NCI-H2081 treated with DMSO at 0.1 percent for 48 hours (cell line): ENCODE measurements at regions not wholly inside any gene's neighbourhood (a gene's known extent, or its start where the extent isn't known, plus 50 kb on each side); places are given as distances from the start of the nearest gene placed in this dataset.
"Not testable (repeated sequence)": the region's sequence is repeated elsewhere in the genome, so short reads cannot be mapped to it uniquely, and the experiment has no call there.

ENCODE experiments used
- DNase-seq: peaks from one replicate; lab custom pipeline; 2025; lab: John Stamatoyannopoulos, UW

- no peak for DNase-seq
Measured at GRCh38 chr4:33071535-33071934, 2351.4 kb downstream of the PCDH7 start.

- no peak for DNase-seq
Measured at GRCh38 chr4:33072298-33073089, 2352.3 kb downstream of the PCDH7 start.

DNA sequence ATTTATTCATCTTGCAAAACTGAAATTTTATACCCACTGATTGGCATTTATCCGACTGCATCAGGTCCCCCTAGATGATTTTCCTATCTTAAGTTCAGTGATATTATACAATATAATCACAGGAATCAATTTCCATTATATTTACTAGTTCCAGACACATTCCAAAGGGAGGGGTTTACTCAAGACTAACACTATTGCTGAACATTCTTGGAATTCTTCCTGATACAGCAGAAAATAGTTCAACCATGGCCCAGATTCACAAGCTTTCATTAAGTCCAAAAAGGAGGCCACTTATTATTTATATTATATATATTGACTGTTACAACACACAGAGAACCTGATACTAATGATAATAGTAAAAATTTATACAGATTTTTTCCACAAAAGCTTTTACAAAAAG is 2353.6 kb downstream of the PCDH7 start:
- no peak for DNase-seq

DNA sequence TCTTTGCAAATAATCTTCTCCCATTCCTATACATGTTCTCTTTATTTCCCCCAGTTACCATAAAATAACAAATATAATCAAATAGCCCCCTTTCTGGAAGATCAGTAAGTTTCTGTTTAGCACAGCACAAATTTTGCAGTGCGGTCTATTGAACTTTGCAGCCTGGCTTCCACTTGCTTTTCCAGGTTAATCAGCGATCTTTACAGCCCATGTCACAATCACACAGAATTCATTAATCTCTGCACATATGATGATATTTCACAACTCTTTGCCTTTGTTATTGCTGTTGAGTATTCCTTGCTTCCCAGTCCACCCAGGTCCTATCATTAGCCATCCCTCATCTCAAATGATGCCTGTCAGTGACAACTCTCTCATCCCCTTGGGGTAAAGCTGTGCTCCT is 2358.0 kb downstream of the PCDH7 start:
- DNase-seq, result no peak

GRCh38 chr4:33080275-33080674 is 2360.1 kb downstream of the PCDH7 start:
- DNase-seq, result no peak

DNA sequence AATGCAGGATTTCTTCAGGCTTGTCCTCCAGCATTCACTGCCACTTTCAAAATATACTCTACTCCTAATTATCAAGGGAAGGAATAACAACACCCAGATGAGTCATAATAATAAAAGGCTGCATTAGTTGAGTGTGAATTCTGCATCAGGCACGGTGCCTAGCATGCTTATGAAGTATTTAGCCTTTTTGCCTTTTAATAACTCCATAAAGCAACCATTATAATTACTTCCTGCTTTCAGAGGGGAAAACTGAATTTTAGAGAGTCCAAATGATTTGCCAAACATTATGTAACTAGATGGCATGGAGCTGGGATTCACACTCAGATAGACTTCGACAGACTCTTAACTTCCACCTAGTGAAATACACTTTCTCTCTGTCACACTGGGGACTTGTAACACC is 2365.5 kb downstream of the PCDH7 start:
- no peak for DNase-seq

- no peak for DNase-seq
Measured at GRCh38 chr4:33086331-33086925, 2366.3 kb downstream of the PCDH7 start.

DNA sequence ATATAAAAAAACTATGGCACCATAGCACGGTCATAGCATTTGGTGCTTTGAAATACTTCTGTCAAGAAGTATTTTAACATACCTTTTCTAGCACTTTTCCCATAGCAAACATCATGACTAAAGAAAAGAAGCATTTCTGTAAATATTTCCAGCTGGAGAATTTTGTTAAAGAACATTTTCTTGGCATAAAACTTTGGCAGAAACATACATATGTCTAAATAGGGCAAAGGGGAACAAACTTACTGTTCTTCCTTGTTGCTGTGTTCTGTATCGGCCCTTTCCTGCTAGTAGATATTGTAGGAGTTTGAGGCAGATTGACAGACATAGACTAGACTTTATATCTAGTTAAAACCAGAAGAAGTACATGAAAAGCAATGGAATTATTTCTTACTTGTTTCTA is 2368.5 kb downstream of the PCDH7 start:
- DNase-seq, result no peak

- no peak for DNase-seq
Measured at GRCh38 chr4:33090910-33091309, 2370.7 kb downstream of the PCDH7 start.

GRCh38 chr4:33091961-33092360 is 2371.8 kb downstream of the PCDH7 start:
- no peak for DNase-seq

DNA sequence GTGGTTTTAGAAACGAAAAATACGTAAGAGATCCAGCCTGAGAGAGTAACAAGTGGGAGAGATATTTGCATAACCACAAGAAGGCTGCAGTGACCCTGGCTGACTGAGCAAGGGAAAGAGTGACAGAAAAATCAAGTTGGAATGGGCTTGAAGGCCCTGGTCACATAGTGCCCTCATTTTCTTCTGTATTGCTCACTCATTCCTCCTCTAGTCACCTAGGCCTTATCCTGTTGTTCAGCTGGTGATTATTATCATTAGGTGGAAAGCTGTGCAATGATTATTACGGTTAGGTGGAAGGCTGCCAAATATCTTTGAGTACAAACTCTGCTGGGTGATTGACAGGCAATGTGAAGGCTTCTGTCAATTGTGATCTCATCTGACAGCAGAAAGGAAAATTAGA is 2384.1 kb downstream of the PCDH7 start:
- no peak for DNase-seq

DNA sequence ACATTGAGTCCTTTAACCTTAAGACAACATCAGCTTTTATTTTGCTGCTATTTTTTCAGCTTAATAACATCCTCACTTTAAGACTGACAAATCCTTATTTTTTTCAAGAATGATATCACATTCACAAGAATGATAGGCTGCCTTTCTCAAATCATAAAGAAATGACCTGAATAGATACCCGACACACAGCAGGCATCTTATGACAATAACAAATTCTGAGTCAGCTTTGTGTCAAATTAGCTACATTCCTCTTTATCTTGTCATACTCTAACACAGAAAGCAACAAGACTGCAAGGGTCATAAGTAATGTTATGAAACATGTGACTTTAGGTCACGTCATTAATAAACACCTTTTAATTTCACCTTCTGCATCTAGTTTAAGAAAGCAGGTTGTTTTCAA is 2387.6 kb downstream of the PCDH7 start:
- no peak for DNase-seq

- no peak for DNase-seq
Measured at GRCh38 chr4:33111117-33111516, 2390.9 kb downstream of the PCDH7 start.

DNA sequence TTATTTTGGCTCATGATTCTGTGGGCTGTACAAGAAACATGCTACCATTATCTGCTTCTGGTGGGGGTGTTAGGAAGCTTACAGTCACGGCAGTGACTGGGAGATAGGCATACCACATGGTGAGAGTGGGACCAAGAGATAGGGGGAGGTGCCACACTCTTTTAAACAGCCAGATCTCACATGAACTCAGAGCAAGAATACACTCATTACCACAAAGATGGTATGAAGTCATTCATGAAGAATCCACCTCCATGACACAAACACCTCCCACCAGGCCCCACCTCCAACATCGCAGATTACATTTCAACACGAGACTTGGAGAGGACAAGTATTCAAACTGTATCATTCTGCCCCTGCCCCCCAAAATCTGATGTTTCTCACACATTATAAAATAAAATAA is 2396.7 kb downstream of the PCDH7 start:
- no peak for DNase-seq

DNA sequence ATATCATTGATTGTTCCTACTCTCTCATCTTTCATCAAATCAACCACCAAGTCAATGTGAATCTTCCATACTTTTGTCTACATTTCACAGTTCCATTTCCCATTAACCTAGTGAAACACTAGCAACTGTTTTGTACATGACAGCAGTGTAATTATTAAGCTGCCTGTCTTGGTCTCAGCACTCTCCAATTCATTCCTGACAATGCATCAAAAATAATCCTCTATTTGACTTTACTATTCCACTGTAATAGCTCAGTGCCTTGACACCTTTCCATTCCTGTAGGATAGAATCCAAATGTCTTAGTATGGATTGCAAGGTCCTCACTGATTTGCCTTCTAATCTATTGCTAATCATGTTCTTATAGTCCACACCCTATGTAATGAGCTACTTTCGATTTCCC is 2405.8 kb downstream of the PCDH7 start:
- DNase-seq, result no peak

- DNase-seq, result not testable (repeated sequence)
Measured at GRCh38 chr4:33130662-33131061, 2410.5 kb downstream of the PCDH7 start.

DNA sequence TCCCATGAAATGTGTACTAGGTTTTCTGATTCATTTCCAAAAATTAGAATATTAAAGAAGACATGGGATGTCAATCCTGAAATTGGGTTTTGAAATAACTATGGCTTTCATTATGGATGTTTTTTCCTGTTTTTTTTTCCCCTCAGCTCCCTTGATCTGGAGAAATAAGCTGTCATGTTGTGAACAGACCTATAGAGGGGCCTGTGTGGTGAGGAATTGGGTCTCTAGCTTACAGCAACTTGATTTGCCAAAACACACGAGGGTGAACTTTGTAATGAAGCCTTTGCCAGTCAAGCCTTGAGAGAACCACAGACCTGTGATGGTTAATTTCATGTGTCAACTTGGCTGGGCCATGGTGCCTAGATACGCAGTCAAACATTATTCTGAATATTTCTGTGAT is 2413.6 kb downstream of the PCDH7 start:
- no peak for DNase-seq

- DNase-seq, result no peak
Measured at GRCh38 chr4:33134366-33134765, 2414.2 kb downstream of the PCDH7 start.

DNA sequence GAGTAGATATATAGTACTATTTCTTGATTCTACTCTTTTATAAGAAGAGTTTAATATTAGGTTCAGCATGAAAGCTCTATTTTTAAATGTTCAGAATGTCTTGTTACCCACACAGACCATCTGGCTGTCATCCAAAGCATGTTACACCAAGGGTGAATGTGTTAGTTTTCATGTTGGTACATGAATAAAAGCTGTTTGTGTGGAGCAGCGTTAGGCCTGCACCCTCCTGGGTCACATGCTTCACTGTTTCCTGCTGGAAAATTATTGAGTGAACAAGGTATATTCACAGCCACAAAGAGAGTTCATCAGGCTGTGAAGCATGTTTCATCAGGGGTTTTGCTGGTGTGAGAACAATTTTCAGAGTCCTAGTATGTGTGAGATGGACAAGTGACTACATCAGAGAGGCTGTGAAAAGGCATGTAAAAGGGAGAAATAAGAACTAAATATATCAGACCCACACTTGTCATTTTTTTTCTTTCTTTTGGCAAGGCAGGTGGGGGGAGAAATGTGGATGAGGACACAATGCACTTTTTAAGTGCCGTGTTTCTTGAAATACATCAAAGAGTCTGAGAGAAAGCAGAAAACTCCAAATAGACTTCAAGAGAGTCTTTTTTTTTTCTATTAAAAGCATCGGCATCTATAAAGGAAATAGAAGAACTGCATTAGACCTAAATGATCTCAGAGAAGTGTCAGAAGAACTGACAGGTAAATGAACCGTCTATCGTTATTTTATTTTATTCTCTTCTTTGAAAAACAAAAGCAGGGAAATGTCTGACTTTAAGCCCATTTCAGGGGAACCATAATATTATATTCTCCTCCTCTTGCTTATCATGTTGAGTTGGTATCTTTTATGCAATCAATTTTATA is 2429.7 kb downstream of the PCDH7 start:
- no peak for DNase-seq

GRCh38 chr4:33150525-33150910 is 2430.3 kb downstream of the PCDH7 start:
- no peak for DNase-seq

DNA sequence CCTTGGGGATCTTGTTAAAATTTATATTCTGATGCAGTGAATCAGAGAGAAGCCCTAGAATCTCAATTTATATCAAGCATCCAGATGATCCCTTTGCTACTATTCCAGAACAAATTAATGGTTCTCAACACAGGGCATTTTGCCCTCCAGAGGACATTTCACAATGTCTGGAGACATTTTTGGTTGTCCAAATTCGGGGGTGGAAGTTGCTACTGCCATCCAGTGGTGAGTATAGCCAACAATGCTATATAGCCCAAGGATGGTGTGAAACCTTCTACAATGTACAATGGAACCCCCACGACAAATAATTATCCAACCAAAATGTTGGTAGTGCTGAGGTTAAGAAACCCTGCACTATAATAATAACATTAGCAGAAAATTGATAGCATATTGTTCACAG is 2440.0 kb downstream of the PCDH7 start:
- DNase-seq, result no peak

- no peak for DNase-seq
Measured at GRCh38 chr4:33161202-33161601, 2441.0 kb downstream of the PCDH7 start.

DNA sequence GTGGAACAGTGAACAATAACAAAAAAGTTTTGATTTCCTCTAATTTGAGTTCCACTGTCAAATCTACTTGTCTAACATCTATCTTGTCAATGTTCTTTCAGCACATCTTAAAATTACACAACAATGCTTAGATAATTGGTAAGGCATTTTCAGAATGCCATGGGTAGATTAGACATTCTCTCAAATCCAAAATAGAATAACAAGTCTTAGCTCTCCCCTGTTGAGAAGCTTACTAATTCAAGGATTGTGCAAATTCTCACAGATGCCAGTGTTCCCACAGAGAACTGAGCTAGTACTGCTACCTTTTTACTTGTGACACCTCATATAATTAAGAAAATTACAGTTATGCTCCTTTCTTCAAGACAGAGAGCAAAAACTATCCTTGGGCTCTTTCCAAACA is 2442.0 kb downstream of the PCDH7 start:
- no peak for DNase-seq
